Fibroblast of the conjunctiva (primary cell): ENCODE measurements at regions not wholly inside any gene's neighbourhood (a gene's known extent, or its start where the extent isn't known, plus 50 kb on each side); places are given as distances from the start of the nearest gene placed in this dataset.
"Not testable (repeated sequence)": the region's sequence is repeated elsewhere in the genome, so short reads cannot be mapped to it uniquely, and the experiment has no call there.

Experiments
- DNase-seq: peaks from one replicate; pipeline ENCODE4 v3.0.0-alpha.2; 2010; ENCODE audit warnings: low read depth

- no peak for DNase-seq
Measured at GRCh38 chr4:125594056-125594602, 279.4 kb downstream of the FAT4 start.

GRCh38 chr4:125605926-125606325 lies 291.2 kb downstream of the FAT4 start:
- DNase-seq, result not testable (repeated sequence)

GRCh38 chr4:125620066-125620860 lies 305.5 kb downstream of the FAT4 start:
- peak; percentile 24 for DNase-seq

- DNase-seq, result no peak
Measured at GRCh38 chr4:125624951-125625350, 310.2 kb downstream of the FAT4 start.

GRCh38 chr4:125626946-125627345 lies 312.2 kb downstream of the FAT4 start:
- DNase-seq, result no peak

GRCh38 chr4:125639182-125639621 lies 324.4 kb downstream of the FAT4 start:
- no peak for DNase-seq

- no peak for DNase-seq
Measured at GRCh38 chr4:125641611-125642010, 326.9 kb downstream of the FAT4 start.

- DNase-seq, result no peak
Measured at GRCh38 chr4:125642645-125643044, 327.9 kb downstream of the FAT4 start.

- DNase-seq, result no peak
Measured at GRCh38 chr4:125649452-125649851, 334.7 kb downstream of the FAT4 start.

- DNase-seq, result no peak
Measured at GRCh38 chr4:125650557-125650956, 335.8 kb downstream of the FAT4 start.

GRCh38 chr4:125651707-125652357 lies 337.1 kb downstream of the FAT4 start:
- not testable (repeated sequence) for DNase-seq

GRCh38 chr4:125658773-125659172 lies 344.0 kb downstream of the FAT4 start:
- DNase-seq, result no peak

- no peak for DNase-seq
Measured at GRCh38 chr4:125663896-125664767, 349.4 kb downstream of the FAT4 start.

- DNase-seq, result no peak
Measured at GRCh38 chr4:125666635-125667034, 351.9 kb downstream of the FAT4 start.

- DNase-seq, result no peak
Measured at GRCh38 chr4:125676156-125676555, 361.4 kb downstream of the FAT4 start.

- no peak for DNase-seq
Measured at GRCh38 chr4:125676583-125676982, 361.8 kb downstream of the FAT4 start.

- DNase-seq, result no peak
Measured at GRCh38 chr4:125677665-125678307, 363.0 kb downstream of the FAT4 start.

GRCh38 chr4:125679989-125680388 lies 365.2 kb downstream of the FAT4 start:
- DNase-seq, result no peak

- DNase-seq, result peak; percentile 44
Measured at GRCh38 chr4:125681240-125681639, 366.5 kb downstream of the FAT4 start.

GRCh38 chr4:125682730-125683129 lies 368.0 kb downstream of the FAT4 start:
- no peak for DNase-seq

GRCh38 chr4:125688841-125689240 lies 374.1 kb downstream of the FAT4 start:
- DNase-seq, result no peak

- DNase-seq, result no peak
Measured at GRCh38 chr4:125689805-125690204, 375.1 kb downstream of the FAT4 start.
